GM13977 (cell line): ENCODE measurements at regions not wholly inside any gene's neighbourhood (a gene's known extent, or its start where the extent isn't known, plus 50 kb on each side); places are given as distances from the start of the nearest gene placed in this dataset.

ENCODE experiments used
- DNase-seq: peaks from one replicate; pipeline ENCODE4 v3.0.0; 2012; ENCODE audit warnings: low spot score
- in situ Hi-C: fragments of 300-500 bp; cut with MboI; formaldehyde crosslinking; loops from one replicate; pipeline ENCODE4 v1.12.0; 2022; ENCODE audit warnings: low sequenced_read_pairs, low pct_unique_long_range_greater_than_20kb, mixed read lengths, inconsistent platforms; ENCODE audit not compliant: unreplicated experiment
- TF ChIP-seq, protein P1 (sequence below): IDR thresholded peaks from 2 replicates; pipeline ENCODE4 v1.5.1; 2012; ENCODE audit warnings: mild to moderate bottlenecking, control low read depth; ENCODE audit not compliant: insufficient read depth; ENCODE audit errors: extremely low read depth, missing control alignments

DNA sequence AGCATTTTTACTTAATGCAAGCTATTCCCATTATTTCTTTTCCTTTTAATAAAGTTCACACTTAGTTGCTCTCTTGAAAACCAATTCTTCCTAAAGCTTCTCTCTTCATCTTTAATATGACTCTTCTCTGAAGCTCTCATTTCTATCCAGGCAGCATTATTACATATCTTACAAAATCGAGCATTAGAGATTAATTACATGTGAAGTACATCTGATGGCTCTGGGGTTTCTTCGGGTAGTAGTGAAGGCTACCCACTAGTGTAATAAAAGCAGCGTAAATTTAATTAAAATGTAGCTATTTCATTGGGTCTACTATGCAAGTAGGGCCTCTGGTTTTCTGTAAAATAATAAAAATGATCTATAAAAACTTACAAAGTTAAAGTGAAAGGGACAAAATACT is 513.6 kb upstream of the DPH6 start:
- TF ChIP-seq, protein P1, sequence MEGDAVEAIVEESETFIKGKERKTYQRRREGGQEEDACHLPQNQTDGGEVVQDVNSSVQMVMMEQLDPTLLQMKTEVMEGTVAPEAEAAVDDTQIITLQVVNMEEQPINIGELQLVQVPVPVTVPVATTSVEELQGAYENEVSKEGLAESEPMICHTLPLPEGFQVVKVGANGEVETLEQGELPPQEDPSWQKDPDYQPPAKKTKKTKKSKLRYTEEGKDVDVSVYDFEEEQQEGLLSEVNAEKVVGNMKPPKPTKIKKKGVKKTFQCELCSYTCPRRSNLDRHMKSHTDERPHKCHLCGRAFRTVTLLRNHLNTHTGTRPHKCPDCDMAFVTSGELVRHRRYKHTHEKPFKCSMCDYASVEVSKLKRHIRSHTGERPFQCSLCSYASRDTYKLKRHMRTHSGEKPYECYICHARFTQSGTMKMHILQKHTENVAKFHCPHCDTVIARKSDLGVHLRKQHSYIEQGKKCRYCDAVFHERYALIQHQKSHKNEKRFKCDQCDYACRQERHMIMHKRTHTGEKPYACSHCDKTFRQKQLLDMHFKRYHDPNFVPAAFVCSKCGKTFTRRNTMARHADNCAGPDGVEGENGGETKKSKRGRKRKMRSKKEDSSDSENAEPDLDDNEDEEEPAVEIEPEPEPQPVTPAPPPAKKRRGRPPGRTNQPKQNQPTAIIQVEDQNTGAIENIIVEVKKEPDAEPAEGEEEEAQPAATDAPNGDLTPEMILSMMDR: no peak
- no peak for DNase-seq
- in situ Hi-C loops: no loop called here

DNA sequence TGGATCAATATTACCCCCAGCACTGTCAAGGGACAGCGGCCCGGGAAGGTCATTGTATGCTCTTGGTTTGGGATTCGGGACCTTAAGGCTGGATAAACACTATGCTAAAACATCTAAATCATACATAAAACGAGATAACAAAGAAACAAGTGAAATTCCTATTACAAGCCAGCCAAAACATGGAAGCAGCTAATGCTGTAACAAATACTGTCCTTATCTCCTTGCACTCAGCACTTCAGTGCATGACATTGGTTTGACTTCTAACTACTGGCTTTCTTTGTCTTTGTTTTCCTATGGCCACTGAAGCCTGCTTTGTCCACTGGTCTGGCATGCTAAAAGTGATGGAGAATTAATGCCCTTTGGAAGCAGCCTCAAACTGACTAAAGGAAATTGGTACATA is 516.4 kb upstream of the DPH6 start:
- TF ChIP-seq, protein P1: no peak

DNA sequence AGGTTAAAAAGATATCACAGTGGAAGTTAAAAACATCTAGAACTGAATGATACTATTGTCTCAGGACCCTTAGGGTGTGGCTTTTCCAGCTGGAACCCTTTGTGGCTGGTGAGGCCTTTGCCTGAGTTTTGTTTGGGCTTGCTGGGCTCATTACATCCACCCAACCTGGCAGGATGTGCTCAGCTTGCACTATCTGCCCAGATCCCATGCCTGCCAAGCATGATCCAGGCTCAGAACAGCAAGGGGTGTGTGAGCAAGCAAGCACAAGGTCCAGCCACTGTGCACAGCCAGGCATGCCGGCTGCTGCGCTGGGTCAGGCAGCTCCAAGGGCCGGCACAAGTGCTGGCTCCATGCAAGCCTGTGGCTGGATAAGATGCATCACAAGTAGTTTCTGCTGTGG is 512.7 kb upstream of the CDIN1 start:
- in situ Hi-C loops: no loop called here
- TF ChIP-seq, protein P1: no peak
- DNase-seq: no peak

More for the DNA sequence above, 516.4 kb upstream of the DPH6 start:
- in situ Hi-C loops: no loop called here
- DNase-seq: no peak

DNA sequence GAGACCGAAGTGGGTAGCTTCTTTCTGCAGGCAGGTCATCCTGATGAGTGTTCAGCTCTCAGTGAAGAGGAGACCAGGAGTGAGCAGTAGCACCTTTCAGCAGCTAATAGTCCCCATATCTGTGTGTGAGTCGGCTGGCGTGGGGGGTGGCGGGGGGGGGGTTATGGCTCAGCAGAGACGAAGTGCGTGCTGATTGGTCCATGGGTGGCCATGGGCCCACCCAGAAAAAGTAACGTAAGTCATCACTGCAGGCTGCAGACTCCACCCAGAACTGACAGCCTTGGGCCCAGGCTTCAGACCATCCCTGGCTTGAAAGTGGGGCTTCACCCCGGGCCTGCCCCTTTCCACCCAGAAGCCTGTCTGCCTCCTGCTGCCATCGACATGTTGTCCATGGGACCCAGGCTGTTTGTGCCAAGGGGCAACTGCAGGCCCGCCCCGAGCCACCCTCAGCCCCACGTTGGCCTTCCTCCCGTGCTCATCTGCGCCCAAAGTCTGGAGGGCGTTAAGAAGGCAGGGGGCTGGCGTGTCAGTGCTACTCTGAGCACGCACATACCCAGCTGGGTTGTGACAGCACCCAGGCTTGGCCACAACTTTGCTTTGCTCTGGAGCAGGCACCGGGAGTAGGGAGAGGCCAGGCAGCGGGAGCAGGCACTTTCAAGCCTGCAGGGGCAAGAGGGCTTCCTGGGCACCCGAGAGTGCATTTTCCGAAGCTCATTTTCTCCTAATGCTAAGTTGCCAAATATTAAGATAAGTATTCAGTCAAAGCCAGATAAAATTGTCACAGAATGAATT is 511.7 kb upstream of the CDIN1 start:
- DNase-seq: no peak
- in situ Hi-C loops: no loop called here
- TF ChIP-seq, protein P1: no peak

DNA sequence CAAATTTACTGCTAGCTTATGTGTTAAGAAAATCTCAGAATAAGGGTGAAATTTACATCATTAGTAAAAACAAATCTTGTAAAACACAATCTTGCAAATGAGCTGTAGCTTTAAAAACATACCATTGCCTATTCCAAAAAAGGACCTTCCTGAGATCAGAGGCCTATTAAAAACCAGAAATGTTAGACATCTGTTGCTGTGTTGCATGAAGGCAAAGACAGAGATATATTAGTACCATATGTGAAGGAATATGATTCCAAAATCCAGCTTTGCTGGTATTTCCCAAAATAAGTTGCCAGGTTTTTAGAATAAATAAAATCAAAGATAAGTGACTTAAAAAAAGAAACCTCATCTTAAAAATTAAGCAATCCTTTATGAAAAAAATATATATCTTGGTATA is 504.1 kb upstream of the CDIN1 start:
- in situ Hi-C loops: no loop called here
- DNase-seq: no peak
- TF ChIP-seq, protein P1: no peak

DNA sequence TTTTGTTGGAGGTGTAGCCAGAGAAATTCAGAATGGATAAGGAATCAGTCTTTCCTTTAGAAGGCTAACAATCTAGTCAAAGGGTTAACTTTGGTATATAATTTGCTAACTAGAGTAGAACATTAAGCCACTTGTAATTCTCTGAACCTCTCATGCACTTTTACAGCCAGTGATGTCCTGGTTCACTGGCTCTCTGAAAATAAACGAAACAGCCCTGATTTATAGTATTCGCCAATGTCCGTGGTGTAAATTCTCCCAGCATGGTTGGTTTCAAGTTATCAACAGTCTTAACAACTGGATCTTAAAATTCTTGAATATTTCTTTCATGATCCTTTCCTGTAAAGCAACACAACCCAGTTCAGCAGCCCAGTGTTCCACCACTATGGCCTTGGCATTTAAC is 500.4 kb upstream of the CDIN1 start:
- in situ Hi-C loops: no loop called here
- no peak for DNase-seq
- TF ChIP-seq, protein P1: no peak
